ENCODE measurements at regions not wholly inside any gene's neighbourhood (a gene's known extent, or its start where the extent isn't known, plus 50 kb on each side); places are given as distances from the start of the nearest gene placed in this dataset.
"Not testable (repeated sequence)": the region's sequence is repeated elsewhere in the genome, so short reads cannot be mapped to it uniquely, and the experiment has no call there.

DNA sequence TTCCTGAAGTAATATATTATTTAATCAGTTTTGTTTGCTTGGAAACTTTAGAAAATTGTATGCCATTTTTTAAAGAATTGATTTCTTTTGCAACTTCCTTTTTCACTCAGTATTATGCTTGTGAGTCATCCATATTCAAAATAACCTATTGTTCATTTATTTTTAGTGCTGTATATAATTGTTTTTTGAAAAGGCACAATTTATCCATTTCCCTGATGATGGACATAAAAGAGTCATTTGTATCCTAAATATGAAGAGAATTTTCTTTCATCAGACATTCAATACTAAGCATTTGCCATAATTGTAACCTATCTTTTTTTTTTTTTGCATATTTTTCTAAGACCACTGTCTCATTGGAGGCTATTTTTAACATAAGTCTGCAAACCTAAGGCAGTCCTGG, 134.1 kb upstream of the SERPINE2 start:
- no peaks in the 10 kb centered on the region for H3K36me3 ChIP-seq (ENCODE audit: control insufficient read depth in 5 of 5, insufficient read depth in 5 of 5, low read length in 5 of 5)
- H3K9ac ChIP-seq (ENCODE audit: low read length in 5 of 5), result no peak overlapping the region
- no peaks in the 10 kb centered on the region for H3K27me3 ChIP-seq (ENCODE audit: control insufficient read depth in 5 of 5, insufficient read depth in 4 of 5, low read length in 5 of 5)
- H3K4me1 ChIP-seq (ENCODE audit: control insufficient read depth in 5 of 5, insufficient read depth in 5 of 5, low read length in 5 of 5), result no peaks in the 10 kb centered on the region
- no peak overlapping the region for H3K4me3 ChIP-seq (ENCODE audit: low read depth in 1 of 5, low read length in 5 of 5)
- H3K9me3 ChIP-seq (ENCODE audit: control insufficient read depth in 5 of 5, low read length in 5 of 5), result no peaks in the 10 kb centered on the region
- H3K27ac ChIP-seq (ENCODE audit: low read depth, low read length), result no peak overlapping the region

DNA sequence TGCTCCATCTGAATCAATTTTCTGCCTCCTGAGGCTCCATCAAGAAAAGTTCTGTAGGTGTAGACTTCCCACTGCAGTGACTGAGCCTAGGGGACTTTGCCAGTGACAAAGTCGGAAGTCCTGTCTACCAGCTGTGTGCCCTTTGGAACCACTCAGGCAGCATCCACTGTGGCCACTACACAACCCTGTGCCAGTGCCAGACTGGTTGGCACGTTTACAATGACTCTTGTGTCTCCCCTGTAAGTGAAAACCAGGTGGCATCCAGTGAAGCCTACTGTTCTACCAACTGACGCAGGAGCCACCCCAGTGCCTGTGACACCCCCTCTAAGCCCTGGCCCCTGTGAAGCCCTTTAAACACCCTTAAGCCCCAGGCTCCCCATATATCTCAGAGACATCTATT, 132.1 kb upstream of the SERPINE2 start:
- Histone ChIP-seq H3K27ac (ENCODE audit: low read depth, low read length) (no peak overlapping the region), H3K9ac (ENCODE audit: low read length in 5 of 5) (no peak overlapping the region)

DNA sequence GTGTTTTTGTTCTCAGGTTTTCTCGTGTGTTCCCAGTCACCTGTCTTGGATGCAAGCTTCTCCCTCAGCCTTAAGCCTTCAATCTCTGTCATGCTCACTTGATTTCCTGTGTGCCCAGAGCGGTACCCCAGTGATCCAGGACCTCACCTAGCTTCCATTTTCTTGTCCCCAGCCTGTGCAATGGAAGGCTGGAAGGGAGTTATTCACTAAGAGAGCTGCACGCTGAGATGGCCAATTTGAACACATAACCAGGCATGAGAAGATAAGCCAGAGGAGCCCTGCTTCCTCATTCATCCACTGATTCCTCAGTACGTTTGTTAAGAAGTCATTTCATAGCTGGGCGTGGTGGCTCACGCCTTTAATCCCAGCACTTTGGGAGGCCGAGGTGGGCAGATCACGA, 130.8 kb upstream of the SERPINE2 start:
- no peaks in the 10 kb centered on the region for H3K36me3 ChIP-seq (ENCODE audit: control insufficient read depth in 5 of 5, insufficient read depth in 5 of 5, low read length in 5 of 5)
- no peak overlapping the region for H3K4me3 ChIP-seq (ENCODE audit: low read depth in 1 of 5, low read length in 5 of 5)
- no peak overlapping the region for H3K9ac ChIP-seq (ENCODE audit: low read length in 5 of 5)
- H3K9me3 ChIP-seq (ENCODE audit: control insufficient read depth in 5 of 5, low read length in 5 of 5), result no peaks in the 10 kb centered on the region
- no peaks in the 10 kb centered on the region for H3K27me3 ChIP-seq (ENCODE audit: control insufficient read depth in 5 of 5, insufficient read depth in 4 of 5, low read length in 5 of 5)
- no peaks in the 10 kb centered on the region for H3K4me1 ChIP-seq (ENCODE audit: control insufficient read depth in 5 of 5, insufficient read depth in 5 of 5, low read length in 5 of 5)
- no peak overlapping the region for H3K27ac ChIP-seq (ENCODE audit: low read depth, low read length)

More for the DNA sequence above, 132.1 kb upstream of the SERPINE2 start:
- Histone ChIP-seq H3K36me3 (ENCODE audit: control insufficient read depth in 5 of 5, insufficient read depth in 5 of 5, low read length in 5 of 5) (no peaks in the 10 kb centered on the region), H3K27me3 (ENCODE audit: control insufficient read depth in 5 of 5, insufficient read depth in 4 of 5, low read length in 5 of 5) (no peaks in the 10 kb centered on the region), H3K9me3 (ENCODE audit: control insufficient read depth in 5 of 5, low read length in 5 of 5) (no peaks in the 10 kb centered on the region), H3K4me3 (ENCODE audit: low read depth in 1 of 5, low read length in 5 of 5) (no peak overlapping the region), H3K4me1 (ENCODE audit: control insufficient read depth in 5 of 5, insufficient read depth in 5 of 5, low read length in 5 of 5) (no peaks in the 10 kb centered on the region)

DNA sequence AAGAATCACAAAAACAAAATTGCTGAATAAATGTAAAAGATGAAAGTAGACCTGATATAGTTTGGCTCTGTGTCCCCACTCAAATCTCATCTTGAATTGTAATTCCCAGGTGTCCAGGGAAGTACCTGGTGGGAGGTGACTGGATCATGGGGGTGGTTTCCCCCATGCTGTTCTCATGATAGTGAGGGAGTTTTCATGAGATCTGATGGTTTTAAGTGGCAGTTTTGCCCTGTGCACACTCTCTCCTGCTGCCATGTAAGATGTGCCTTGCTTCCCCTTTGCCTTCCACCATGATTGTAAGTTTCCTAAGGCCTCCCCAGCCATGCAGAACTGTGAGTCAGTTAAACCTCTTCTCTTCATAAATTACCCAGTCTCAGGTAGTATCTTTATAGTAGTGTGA, 128.7 kb upstream of the SERPINE2 start:
- H3K4me1 ChIP-seq (ENCODE audit: control insufficient read depth in 5 of 5, insufficient read depth in 5 of 5, low read length in 5 of 5); H3K27ac ChIP-seq (ENCODE audit: low read depth, low read length); H3K27me3 ChIP-seq (ENCODE audit: control insufficient read depth in 5 of 5, insufficient read depth in 4 of 5, low read length in 5 of 5); H3K9ac ChIP-seq (ENCODE audit: low read length in 5 of 5); H3K4me3 ChIP-seq (ENCODE audit: low read depth in 1 of 5, low read length in 5 of 5); H3K36me3 ChIP-seq (ENCODE audit: control insufficient read depth in 5 of 5, insufficient read depth in 5 of 5, low read length in 5 of 5); H3K9me3 ChIP-seq (ENCODE audit: control insufficient read depth in 5 of 5, low read length in 5 of 5): not testable (repeated sequence)

DNA sequence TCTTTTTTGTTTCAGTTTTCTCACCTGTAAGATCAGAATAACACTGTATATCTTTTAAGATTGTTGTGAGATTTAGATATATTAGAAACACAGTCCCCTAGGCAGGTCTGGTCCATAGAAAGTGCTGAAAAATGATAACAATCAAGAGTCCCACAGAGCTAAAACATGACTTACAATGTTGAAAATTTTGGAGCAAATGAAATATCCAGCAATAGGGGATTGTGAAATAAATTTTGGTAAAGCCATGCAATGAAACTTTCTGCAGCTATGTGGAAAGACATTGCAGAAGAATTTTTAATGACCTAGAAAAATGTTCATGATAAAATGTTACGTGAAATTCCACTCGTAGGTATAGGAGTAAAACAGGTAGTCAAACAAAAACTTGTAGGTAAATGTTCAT, 127.6 kb upstream of the SERPINE2 start:
- Histone ChIP-seq H3K9ac (ENCODE audit: low read length in 5 of 5) (no peak overlapping the region), H3K36me3 (ENCODE audit: control insufficient read depth in 5 of 5, insufficient read depth in 5 of 5, low read length in 5 of 5) (no peaks in the 10 kb centered on the region), H3K9me3 (ENCODE audit: control insufficient read depth in 5 of 5, low read length in 5 of 5) (no peaks in the 10 kb centered on the region), H3K4me3 (ENCODE audit: low read depth in 1 of 5, low read length in 5 of 5) (no peak overlapping the region), H3K27me3 (ENCODE audit: control insufficient read depth in 5 of 5, insufficient read depth in 4 of 5, low read length in 5 of 5) (no peaks in the 10 kb centered on the region), H3K27ac (ENCODE audit: low read depth, low read length) (no peak overlapping the region), H3K4me1 (ENCODE audit: control insufficient read depth in 5 of 5, insufficient read depth in 5 of 5, low read length in 5 of 5) (no peaks in the 10 kb centered on the region)

DNA sequence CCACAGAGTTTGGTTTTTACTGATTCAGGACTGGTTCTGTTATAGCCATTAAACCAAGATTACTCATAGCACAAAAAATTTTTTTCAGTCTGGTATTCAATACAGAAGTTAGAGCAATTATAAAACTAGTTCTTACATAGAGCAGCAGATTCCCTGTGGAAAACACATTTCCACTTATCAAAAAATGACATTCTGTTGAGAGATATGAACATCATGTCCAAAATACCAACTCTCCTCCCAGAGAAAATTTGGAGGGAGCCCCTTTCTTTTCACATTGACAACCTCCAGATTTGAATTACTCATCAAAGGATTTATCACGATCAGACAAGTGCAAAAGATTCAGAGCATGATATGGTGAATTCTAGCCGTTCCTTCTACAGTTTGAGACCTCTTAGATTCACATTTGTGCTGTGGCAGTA, 126.8 kb upstream of the SERPINE2 start:
- Histone ChIP-seq H3K27ac (ENCODE audit: low read depth, low read length) (no peak overlapping the region), H3K4me1 (ENCODE audit: control insufficient read depth in 5 of 5, insufficient read depth in 5 of 5, low read length in 5 of 5) (no peaks in the 10 kb centered on the region), H3K36me3 (ENCODE audit: control insufficient read depth in 5 of 5, insufficient read depth in 5 of 5, low read length in 5 of 5) (no peaks in the 10 kb centered on the region), H3K9me3 (ENCODE audit: control insufficient read depth in 5 of 5, low read length in 5 of 5) (peaks cover 0 to 3% (median 0%) of the 10 kb centered on the region in 5 donors), H3K9ac (ENCODE audit: low read length in 5 of 5) (no peak overlapping the region), H3K27me3 (ENCODE audit: control insufficient read depth in 5 of 5, insufficient read depth in 4 of 5, low read length in 5 of 5) (no peaks in the 10 kb centered on the region), H3K4me3 (ENCODE audit: low read depth in 1 of 5, low read length in 5 of 5) (no peak overlapping the region)

DNA sequence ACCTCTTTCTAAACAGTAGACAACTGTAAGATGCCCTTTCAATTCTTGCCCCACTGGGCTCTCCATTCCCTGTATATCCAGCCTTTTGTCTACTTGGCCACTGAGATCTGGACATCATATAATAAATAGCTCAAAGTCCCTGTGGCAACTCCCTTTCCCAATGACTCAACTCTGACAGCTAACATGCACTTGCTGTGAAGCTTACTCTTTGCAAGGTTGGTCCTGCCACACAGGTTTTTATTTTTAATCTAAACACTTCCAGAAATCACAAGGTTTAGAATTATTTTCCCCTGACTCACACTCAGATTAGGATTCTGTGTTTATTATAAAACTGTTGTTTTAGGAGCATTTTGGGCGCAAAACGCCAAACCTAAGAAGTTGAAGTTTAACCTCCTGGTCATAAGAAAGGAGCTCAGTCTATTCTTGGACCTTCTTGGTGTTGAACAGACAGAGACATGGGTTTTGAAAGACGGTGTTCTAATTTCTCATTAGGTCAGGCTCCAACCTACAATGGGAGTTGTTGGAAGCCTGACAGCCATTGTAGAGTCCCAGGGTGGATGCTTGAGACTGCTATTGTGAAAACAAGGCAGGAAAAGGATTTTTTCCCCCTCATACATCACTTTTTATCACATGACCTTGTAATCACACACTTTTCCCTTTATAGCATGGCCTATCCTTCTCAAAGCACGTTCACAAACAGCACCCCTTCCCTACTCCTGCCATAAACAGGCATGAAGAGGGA, 124.7 kb upstream of the SERPINE2 start:
- H3K27me3 ChIP-seq (ENCODE audit: control insufficient read depth in 5 of 5, insufficient read depth in 4 of 5, low read length in 5 of 5), result no peaks in the 10 kb centered on the region
- no peaks in the 10 kb centered on the region for H3K36me3 ChIP-seq (ENCODE audit: control insufficient read depth in 5 of 5, insufficient read depth in 5 of 5, low read length in 5 of 5)
- H3K9me3 ChIP-seq (ENCODE audit: control insufficient read depth in 5 of 5, low read length in 5 of 5), result peaks cover 0 to 3% (median 0%) of the 10 kb centered on the region in 5 donors
- no peaks in the 10 kb centered on the region for H3K4me1 ChIP-seq (ENCODE audit: control insufficient read depth in 5 of 5, insufficient read depth in 5 of 5, low read length in 5 of 5)
- no peak overlapping the region for H3K27ac ChIP-seq (ENCODE audit: low read depth, low read length)
- H3K9ac ChIP-seq (ENCODE audit: low read length in 5 of 5), result no peak overlapping the region
- H3K4me3 ChIP-seq (ENCODE audit: low read depth in 1 of 5, low read length in 5 of 5), result no peak overlapping the region

DNA sequence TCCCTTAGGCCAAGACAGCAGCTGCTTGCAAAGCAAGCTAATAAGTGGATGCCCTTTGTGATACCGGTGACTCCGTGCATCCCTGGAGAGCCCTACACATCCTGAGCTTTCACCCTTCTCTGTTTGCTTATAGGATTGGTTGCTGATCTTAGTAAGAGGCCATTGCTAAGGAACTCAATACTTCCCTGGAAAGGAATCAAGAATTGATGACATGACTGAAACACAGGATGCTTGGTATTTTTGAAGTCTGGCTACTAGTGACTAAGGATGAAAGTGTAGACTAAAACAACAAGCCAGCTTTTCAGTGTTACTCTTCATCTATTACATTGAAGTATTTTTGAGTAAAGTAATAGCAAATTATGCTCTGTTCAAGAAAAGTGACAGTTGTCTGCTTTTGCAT, 123.0 kb upstream of the SERPINE2 start:
- H3K9me3 ChIP-seq (ENCODE audit: control insufficient read depth in 5 of 5, low read length in 5 of 5), result peaks cover 0 to 3% (median 0%) of the 10 kb centered on the region in 5 donors
- H3K27me3 ChIP-seq (ENCODE audit: control insufficient read depth in 5 of 5, insufficient read depth in 4 of 5, low read length in 5 of 5), result no peaks in the 10 kb centered on the region
- no peak overlapping the region for H3K27ac ChIP-seq (ENCODE audit: low read depth, low read length)
- H3K9ac ChIP-seq (ENCODE audit: low read length in 5 of 5), result no peak overlapping the region
- no peaks in the 10 kb centered on the region for H3K4me1 ChIP-seq (ENCODE audit: control insufficient read depth in 5 of 5, insufficient read depth in 5 of 5, low read length in 5 of 5)
- H3K36me3 ChIP-seq (ENCODE audit: control insufficient read depth in 5 of 5, insufficient read depth in 5 of 5, low read length in 5 of 5), result no peaks in the 10 kb centered on the region
- H3K4me3 ChIP-seq (ENCODE audit: low read depth in 1 of 5, low read length in 5 of 5), result no peak overlapping the region

DNA sequence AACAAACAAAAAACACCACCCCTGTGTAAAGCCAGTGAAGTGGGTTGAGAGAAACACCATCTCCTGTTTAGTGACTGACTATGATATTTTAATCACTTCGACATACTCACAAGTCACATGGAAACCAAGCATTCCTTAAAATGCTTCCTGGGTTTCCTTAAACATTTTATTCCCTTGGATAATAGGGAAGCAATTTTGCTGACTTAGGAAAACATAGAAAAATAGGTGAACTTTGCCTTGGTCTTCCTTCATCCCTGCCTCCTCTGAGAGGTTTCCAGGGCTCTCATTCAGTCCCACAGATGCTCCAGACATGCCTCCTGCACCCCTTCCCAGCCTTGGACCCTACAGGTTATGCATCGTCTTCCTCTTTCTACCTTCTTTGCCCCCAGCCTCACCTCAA, 122.6 kb upstream of the SERPINE2 start:
- Histone ChIP-seq H3K4me3 (ENCODE audit: low read depth in 1 of 5, low read length in 5 of 5) (no peak overlapping the region), H3K9me3 (ENCODE audit: control insufficient read depth in 5 of 5, low read length in 5 of 5) (peaks cover 0 to 3% (median 0%) of the 10 kb centered on the region in 5 donors), H3K9ac (ENCODE audit: low read length in 5 of 5) (no peak overlapping the region), H3K27me3 (ENCODE audit: control insufficient read depth in 5 of 5, insufficient read depth in 4 of 5, low read length in 5 of 5) (no peaks in the 10 kb centered on the region), H3K36me3 (ENCODE audit: control insufficient read depth in 5 of 5, insufficient read depth in 5 of 5, low read length in 5 of 5) (no peaks in the 10 kb centered on the region), H3K4me1 (ENCODE audit: control insufficient read depth in 5 of 5, insufficient read depth in 5 of 5, low read length in 5 of 5) (no peaks in the 10 kb centered on the region), H3K27ac (ENCODE audit: low read depth, low read length) (no peak overlapping the region)

DNA sequence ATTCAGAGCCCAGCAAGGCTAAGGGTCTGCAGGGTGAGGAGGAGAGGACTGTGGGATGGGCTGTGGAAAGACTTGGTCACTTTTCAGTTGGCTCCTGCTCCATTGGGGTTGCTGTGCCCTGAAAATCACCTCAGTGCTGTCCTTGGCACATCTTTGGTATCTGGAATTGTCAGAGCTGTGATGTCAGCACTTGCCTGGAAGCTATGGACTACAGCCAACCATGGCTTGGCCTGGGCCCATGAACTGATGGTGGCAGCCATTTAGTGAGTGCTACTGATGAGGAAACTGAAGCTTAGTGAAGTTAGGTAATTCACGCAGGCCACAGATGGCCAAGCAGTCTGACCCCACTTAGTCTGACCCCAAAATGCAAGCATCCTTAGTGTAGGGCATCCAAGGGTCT, 121.8 kb upstream of the SERPINE2 start:
- Histone ChIP-seq H3K27ac (ENCODE audit: low read depth, low read length) (no peak overlapping the region), H3K9ac (ENCODE audit: low read length in 5 of 5) (no peak overlapping the region), H3K36me3 (ENCODE audit: control insufficient read depth in 5 of 5, insufficient read depth in 5 of 5, low read length in 5 of 5) (no peaks in the 10 kb centered on the region), H3K4me1 (ENCODE audit: control insufficient read depth in 5 of 5, insufficient read depth in 5 of 5, low read length in 5 of 5) (no peaks in the 10 kb centered on the region), H3K4me3 (ENCODE audit: low read depth in 1 of 5, low read length in 5 of 5) (no peak overlapping the region), H3K27me3 (ENCODE audit: control insufficient read depth in 5 of 5, insufficient read depth in 4 of 5, low read length in 5 of 5) (no peaks in the 10 kb centered on the region), H3K9me3 (ENCODE audit: control insufficient read depth in 5 of 5, low read length in 5 of 5) (peaks cover 0 to 3% (median 0%) of the 10 kb centered on the region in 5 donors)
